UCSD-AML1 (cell line): ENCODE measurements at regions not wholly inside any gene's neighbourhood (a gene's known extent, or its start where the extent isn't known, plus 50 kb on each side); places are given as distances from the start of the nearest gene placed in this dataset.
"Not testable (repeated sequence)": the region's sequence is repeated elsewhere in the genome, so short reads cannot be mapped to it uniquely, and the experiment has no call there.

ENCODE experiments used
- DNase-seq: peaks from one replicate; lab custom pipeline; 2025; ENCODE audit not compliant: unreplicated experiment; lab: John Stamatoyannopoulos, UW

- no peak for DNase-seq
These were observed 324.1 kb upstream of the SFSWAP start for GRCh38 chr12:131386781-131387180.

GRCh38 chr12:131387281-131388163 lies 323.4 kb upstream of the SFSWAP start:
- DNase-seq = no peak

- DNase-seq = not testable (repeated sequence)
These were observed 322.5 kb upstream of the SFSWAP start for GRCh38 chr12:131388164-131389053.

- no peak for DNase-seq
These were observed 321.6 kb upstream of the SFSWAP start for GRCh38 chr12:131389054-131390013.

GRCh38 chr12:131390412-131391334 lies 320.2 kb upstream of the SFSWAP start:
- peak; percentile 31 for DNase-seq

- no peak for DNase-seq
These were observed 319.5 kb upstream of the SFSWAP start for GRCh38 chr12:131391399-131391798.

- not testable (repeated sequence) for DNase-seq
These were observed 316.1 kb upstream of the SFSWAP start for GRCh38 chr12:131394752-131395151.

GRCh38 chr12:131395209-131395684 lies 315.6 kb upstream of the SFSWAP start:
- DNase-seq = not testable (repeated sequence)

GRCh38 chr12:131395971-131396573 lies 314.8 kb upstream of the SFSWAP start:
- DNase-seq = no peak

GRCh38 chr12:131397493-131398181 lies 313.3 kb upstream of the SFSWAP start:
- DNase-seq = no peak

- DNase-seq = no peak
These were observed 311.9 kb upstream of the SFSWAP start for GRCh38 chr12:131399000-131399399.

- DNase-seq = not testable (repeated sequence)
These were observed 310.1 kb upstream of the SFSWAP start for GRCh38 chr12:131400668-131401294.

GRCh38 chr12:131401907-131402633 lies 308.8 kb upstream of the SFSWAP start:
- not testable (repeated sequence) for DNase-seq

- DNase-seq = no peak
These were observed 308.0 kb upstream of the SFSWAP start for GRCh38 chr12:131402781-131403396.

GRCh38 chr12:131403676-131404075 lies 307.2 kb upstream of the SFSWAP start:
- DNase-seq = no peak

GRCh38 chr12:131404705-131405104 lies 306.2 kb upstream of the SFSWAP start:
- no peak for DNase-seq
